ENCODE measurements at regions not wholly inside any gene's neighbourhood (a gene's known extent, or its start where the extent isn't known, plus 50 kb on each side); places are given as distances from the start of the nearest gene placed in this dataset.

GRCh38 chr10:44476409-44477045 is 91.6 kb upstream of the CXCL12 start:
- no peak for DNase-seq (ENCODE audit: low read depth, low spot score)

DNA sequence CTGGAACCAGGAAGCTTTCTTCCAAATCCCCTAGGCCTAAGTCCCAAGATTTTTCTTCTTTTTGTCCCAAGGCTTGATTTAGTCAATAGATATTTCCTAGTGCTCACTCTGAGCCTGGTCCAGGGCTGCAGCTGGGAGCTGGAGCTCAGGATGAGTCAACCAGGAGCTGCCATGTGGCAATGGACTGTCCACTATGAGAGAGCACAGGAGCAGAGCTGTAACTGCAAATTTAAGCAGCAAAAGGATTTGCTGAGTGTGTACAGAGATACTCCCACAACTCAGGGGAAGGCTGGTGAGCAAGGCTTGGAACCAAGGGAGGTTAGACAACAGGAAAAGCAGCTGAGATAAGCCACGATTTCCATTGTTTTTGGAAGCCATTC is 92.1 kb upstream of the CXCL12 start:
- DNase-seq (ENCODE audit: low read depth, low spot score), result no peak

DNA sequence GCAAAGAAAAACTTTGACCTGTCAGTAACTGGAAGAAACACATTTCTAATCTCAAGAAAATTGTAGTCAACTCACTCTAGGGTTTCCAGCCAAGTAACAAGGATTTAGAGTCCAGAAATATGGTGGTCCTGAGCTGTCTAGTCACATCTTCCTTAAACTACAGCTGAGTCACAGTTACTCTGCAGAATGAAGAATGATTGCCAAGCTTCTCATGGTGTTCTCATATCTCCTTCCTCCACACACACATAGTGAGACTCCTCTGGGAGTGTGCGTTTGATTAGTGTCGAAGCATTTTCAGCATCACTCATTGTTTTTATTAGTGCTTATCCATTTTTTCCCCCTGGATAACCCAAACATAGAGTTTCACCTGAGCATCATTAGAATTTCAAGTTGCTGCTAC is 93.1 kb upstream of the CXCL12 start:
- no peak for DNase-seq (ENCODE audit: low read depth, low spot score)

DNA sequence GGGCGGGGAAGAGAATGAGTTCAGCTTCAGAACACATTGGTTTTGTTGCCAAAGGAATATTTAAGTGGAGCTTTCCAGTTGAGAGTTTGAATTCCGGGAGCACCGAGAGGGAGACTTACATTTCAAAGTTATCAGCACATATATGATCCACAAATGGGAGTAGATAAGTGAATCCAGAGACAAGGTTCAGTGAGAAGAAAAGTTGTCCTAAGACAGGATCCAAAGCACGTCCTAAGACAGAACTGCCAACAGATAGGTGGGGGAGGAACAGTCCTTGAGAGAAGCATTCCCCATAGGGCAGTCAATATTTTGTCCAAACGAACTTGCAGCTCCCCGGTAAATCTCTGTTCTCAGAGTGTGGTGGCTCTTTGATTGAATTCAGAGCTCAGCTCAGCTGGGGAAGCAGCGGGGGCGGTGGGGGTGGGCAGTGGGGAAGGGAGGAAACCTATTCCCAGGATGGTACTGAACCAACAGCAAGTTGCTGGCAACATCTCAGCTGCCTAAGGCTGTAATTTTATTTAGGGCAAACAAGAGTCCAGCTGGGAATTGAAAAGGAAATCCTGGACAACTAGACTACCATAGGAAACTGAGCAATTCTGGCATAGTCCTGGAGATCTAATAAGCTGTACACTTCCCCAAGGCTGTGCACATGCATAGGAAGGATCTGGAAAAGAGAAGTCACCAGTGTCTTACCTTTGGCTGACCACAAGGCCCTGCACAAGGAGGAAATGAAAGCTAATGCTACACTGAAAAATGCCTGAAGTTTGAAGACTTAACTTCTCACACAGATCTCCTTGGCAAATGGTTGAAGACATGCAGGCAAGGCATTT is 94.2 kb upstream of the CXCL12 start:
- DNase-seq (ENCODE audit: low read depth, low spot score), result no peak

- DNase-seq (ENCODE audit: low read depth, low spot score), result no peak
Observed at GRCh38 chr10:44492678-44493077, 107.8 kb upstream of the CXCL12 start.

DNA sequence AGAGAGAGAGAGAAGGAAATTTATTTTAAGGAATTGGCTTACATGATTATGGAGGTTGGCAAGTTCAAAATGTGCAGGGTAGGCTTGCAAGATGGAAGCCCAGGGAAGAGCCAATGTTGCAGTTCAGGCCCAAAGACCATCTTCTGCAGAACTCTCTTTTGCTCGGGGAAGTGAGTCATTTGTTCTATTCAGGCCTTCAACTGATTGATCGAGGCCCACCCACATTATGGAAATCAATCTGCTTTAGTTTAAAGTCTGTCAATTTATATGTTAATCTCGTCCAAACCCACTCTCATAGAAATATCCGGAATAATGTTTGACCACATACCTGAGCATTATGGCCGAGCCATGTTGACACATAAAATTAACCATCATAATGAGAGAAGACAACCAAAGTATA is 113.3 kb upstream of the CXCL12 start:
- no peak for DNase-seq (ENCODE audit: low read depth, low spot score)

GRCh38 chr10:44500451-44500850 is 115.6 kb upstream of the CXCL12 start:
- no peak for DNase-seq (ENCODE audit: low read depth, low spot score)

DNA sequence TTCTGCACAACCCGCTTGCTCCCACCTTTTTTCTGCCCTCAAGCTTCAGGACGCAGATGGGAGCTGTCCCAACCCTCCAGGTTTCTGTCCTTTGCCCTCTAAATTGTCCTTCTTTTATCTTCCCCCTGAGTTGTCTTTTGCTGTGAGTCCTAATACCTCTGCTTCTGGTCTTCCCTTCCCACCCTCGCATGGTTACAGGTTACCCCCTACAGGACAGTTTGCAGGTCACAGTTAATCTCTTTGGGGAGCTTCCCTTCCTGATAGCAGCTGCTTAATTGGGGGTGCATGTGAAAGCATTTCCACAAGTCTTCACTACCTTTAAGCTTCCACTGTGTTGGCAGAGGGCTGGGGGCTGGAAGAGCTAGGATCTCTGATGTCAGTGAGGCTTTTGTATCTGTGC is 121.5 kb upstream of the CXCL12 start:
- no peak for DNase-seq (ENCODE audit: low read depth, low spot score)

- no peak for DNase-seq (ENCODE audit: low read depth, low spot score)
Observed at GRCh38 chr10:44510379-44511115, 125.7 kb upstream of the CXCL12 start.

- DNase-seq (ENCODE audit: low read depth, low spot score), result no peak
Observed at GRCh38 chr10:44511166-44511565, 126.3 kb upstream of the CXCL12 start.

DNA sequence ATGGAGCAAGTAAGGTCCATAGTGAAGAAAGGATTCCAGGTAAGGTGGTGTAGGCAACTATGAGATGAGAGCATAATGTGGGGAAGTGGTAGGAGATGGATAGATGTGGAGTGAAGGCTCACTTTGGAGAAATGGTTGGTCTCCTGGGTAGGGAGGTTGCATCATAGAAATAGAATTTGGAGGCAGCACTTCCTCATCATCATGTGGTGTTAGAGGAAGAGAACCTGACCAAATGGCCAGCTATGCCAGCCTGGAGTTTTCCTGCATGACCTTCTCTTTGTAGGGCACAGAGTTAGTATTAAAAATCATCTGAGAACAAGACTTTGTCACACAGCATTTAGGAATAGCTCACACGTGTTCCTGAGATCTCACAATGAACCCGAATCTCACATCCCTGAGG is 126.7 kb upstream of the CXCL12 start:
- DNase-seq (ENCODE audit: low read depth, low spot score), result no peak

DNA sequence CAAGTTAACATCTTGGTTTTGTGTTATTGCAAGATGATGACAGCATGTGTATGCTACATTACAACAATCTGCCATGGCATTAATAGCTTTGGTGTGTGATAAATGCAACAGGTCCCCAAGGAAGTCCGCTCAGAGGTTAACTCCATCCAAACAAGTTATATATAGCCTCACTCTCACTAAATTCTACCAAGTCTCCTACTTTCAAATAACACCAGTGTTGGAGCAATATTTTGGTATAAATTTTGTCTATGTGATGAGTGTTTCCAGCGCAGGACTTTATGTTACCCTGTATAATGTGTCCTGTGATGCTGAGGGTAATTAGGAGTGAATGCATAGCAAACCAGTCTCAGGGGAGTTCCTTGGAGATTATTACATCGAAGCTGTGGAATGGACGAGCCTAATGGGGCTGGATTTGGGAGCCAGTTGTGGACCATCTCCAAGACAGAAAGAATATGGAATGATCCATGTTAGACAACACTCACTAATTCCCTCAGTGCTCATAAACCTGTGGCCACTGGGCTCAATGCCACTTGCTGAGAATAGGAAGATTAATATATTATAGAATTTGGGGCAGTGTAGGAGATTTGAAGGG is 127.6 kb upstream of the CXCL12 start:
- DNase-seq (ENCODE audit: low read depth, low spot score), result no peak

DNA sequence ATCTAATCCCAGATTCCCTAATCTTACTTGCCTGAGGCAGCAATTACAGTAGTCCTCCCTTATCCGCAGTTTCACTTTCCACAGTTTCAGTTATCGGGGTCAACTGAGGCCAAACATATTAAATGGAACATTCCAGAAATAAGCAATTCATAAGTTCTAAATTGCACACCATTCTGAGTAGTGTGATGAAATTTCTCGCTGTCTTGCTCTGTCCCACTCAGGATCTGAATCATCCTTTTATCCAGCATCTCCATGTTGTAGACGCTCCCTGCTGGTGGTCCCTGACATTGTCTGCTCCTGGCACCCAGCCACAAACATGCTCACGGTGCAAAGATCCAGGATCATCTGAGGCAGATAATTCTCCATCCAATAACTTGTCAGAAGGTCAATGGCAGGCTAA is 128.7 kb upstream of the CXCL12 start:
- DNase-seq (ENCODE audit: low read depth, low spot score), result no peak

DNA sequence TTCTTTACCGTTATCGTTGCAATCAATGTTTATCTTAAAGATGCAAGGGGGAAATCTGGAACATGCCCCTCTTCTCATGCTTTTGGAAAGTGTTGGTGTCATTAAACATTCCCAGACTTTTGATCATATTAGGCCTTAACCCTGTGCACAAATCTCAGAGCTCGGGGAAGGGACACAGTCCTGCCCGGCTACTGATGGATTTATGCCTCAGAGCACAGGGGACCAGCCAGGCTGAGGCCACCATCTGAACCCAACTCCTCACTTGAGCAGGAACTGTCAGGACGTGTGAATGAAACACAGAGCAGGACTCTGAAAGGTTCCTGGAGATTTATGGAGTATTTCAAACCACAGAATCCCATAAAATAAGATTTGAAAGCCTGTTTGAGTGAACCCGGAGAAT is 132.0 kb upstream of the CXCL12 start:
- no peak for DNase-seq (ENCODE audit: low read depth, low spot score)

- peak; percentile 50 for DNase-seq (ENCODE audit: low read depth, low spot score)
Observed at GRCh38 chr10:44517635-44518034, 132.7 kb upstream of the CXCL12 start.

GRCh38 chr10:44519361-44519760 is 134.5 kb upstream of the CXCL12 start:
- DNase-seq (ENCODE audit: low read depth, low spot score), result no peak

DNA sequence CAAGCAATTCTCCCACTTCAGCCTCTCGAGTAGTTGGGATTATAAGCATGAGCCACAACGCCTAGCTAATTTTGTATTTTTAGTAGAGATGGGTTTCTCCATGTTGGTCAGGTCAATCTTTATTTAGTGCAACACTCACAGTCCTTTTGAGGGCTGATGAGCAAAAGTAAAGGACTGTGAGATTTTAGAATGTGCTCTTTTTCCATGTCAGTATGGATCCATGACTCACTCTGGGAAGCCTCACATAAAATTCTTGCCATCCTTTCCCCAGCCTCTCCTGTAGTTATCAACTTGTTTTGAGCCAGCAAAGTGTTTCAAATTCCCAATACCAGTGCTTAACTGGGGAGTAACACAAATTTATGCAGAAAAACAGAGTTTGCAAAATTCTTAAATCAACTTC is 135.8 kb upstream of the CXCL12 start:
- no peak for DNase-seq (ENCODE audit: low read depth, low spot score)

GRCh38 chr10:44539178-44539577 is 154.3 kb upstream of the CXCL12 start:
- DNase-seq (ENCODE audit: low read depth, low spot score), result no peak

- DNase-seq (ENCODE audit: low read depth, low spot score), result no peak
Observed at GRCh38 chr10:44552726-44553125, 167.8 kb upstream of the CXCL12 start.

DNA sequence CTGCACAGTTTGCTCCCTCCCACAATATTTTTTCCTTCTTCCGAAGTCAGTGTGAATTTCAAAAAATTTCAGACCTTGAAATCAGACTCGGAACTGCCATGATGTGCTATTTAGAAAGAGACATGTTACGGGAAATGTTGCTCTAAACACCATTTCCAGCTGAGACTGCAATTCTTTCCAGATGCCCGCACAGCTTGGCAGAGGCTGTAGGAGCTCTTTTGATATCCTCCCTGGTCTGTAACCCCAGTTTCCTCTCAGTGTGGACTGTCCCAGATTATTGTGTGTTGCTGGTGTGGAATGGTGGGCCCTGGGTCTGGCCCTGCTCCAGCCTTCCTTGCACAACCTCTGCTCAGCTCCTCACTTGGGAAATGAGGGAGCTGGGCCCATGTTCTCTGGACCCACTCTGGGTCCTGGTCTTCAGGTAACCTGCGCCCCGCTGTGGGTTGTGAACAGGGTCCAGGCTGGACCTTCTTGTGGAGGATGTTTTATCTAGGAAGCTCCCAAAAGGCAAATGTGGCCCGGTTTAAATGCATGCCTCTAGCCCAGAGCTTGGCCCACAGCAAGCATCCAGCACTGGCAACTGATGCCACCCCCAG is 172.8 kb upstream of the CXCL12 start:
- DNase-seq (ENCODE audit: low read depth, low spot score), result no peak

- DNase-seq (ENCODE audit: low read depth, low spot score), result no peak
Observed at GRCh38 chr10:44558521-44558920, 173.6 kb upstream of the CXCL12 start.

GRCh38 chr10:44564361-44564760 is 179.5 kb upstream of the CXCL12 start:
- no peak for DNase-seq (ENCODE audit: low read depth, low spot score)

All from ELF-1 (cell line).